ENCODE measurements at regions not wholly inside any gene's neighbourhood (a gene's known extent, or its start where the extent isn't known, plus 50 kb on each side); places are given as distances from the start of the nearest gene placed in this dataset.
"Not testable (repeated sequence)": the region's sequence is repeated elsewhere in the genome, so short reads cannot be mapped to it uniquely, and the experiment has no call there.

- no peak for DNase-seq (ENCODE audit: low read depth)
Measured at GRCh38 chr7:119578116-119578515, 694.9 kb upstream of the KCND2 start.

GRCh38 chr7:119594956-119595355 is 678.0 kb upstream of the KCND2 start:
- DNase-seq (ENCODE audit: low read depth), result no peak

GRCh38 chr7:119596651-119597050 is 676.3 kb upstream of the KCND2 start:
- DNase-seq (ENCODE audit: low read depth), result no peak

- no peak for DNase-seq (ENCODE audit: low read depth)
Measured at GRCh38 chr7:119606297-119606696, 666.7 kb upstream of the KCND2 start.

GRCh38 chr7:119620769-119621168 is 652.2 kb upstream of the KCND2 start:
- DNase-seq (ENCODE audit: low read depth), result no peak

GRCh38 chr7:119623427-119623826 is 649.5 kb upstream of the KCND2 start:
- DNase-seq (ENCODE audit: low read depth), result no peak

GRCh38 chr7:119630406-119630969 is 642.5 kb upstream of the KCND2 start:
- no peak for DNase-seq (ENCODE audit: low read depth)

GRCh38 chr7:119633812-119634211 is 639.2 kb upstream of the KCND2 start:
- DNase-seq (ENCODE audit: low read depth), result not testable (repeated sequence)

GRCh38 chr7:119640326-119640725 is 632.6 kb upstream of the KCND2 start:
- no peak for DNase-seq (ENCODE audit: low read depth)

- DNase-seq (ENCODE audit: low read depth), result no peak
Measured at GRCh38 chr7:119640861-119641260, 632.1 kb upstream of the KCND2 start.

GRCh38 chr7:119643558-119643957 is 629.4 kb upstream of the KCND2 start:
- DNase-seq (ENCODE audit: low read depth), result no peak

GRCh38 chr7:119647286-119647685 is 625.7 kb upstream of the KCND2 start:
- DNase-seq (ENCODE audit: low read depth), result no peak

GRCh38 chr7:119648752-119649151 is 624.2 kb upstream of the KCND2 start:
- DNase-seq (ENCODE audit: low read depth), result not testable (repeated sequence)

GRCh38 chr7:119660080-119660479 is 612.9 kb upstream of the KCND2 start:
- no peak for DNase-seq (ENCODE audit: low read depth)

- peak; percentile 33 for DNase-seq (ENCODE audit: low read depth)
Measured at GRCh38 chr7:119664601-119665000, 608.4 kb upstream of the KCND2 start.

GRCh38 chr7:119665796-119666195 is 607.2 kb upstream of the KCND2 start:
- DNase-seq (ENCODE audit: low read depth), result peak; percentile 3

- DNase-seq (ENCODE audit: low read depth), result no peak
Measured at GRCh38 chr7:119681336-119681735, 591.6 kb upstream of the KCND2 start.

- DNase-seq (ENCODE audit: low read depth), result no peak
Measured at GRCh38 chr7:119684763-119685162, 588.2 kb upstream of the KCND2 start.

- no peak for DNase-seq (ENCODE audit: low read depth)
Measured at GRCh38 chr7:119685906-119686305, 587.1 kb upstream of the KCND2 start.

GRCh38 chr7:119688831-119689230 is 584.1 kb upstream of the KCND2 start:
- DNase-seq (ENCODE audit: low read depth), result no peak

- no peak for DNase-seq (ENCODE audit: low read depth)
Measured at GRCh38 chr7:119692541-119692940, 580.4 kb upstream of the KCND2 start.

GRCh38 chr7:119694506-119694905 is 578.5 kb upstream of the KCND2 start:
- DNase-seq (ENCODE audit: low read depth), result no peak

- DNase-seq (ENCODE audit: low read depth), result no peak
Measured at GRCh38 chr7:119696336-119696735, 576.6 kb upstream of the KCND2 start.

GRCh38 chr7:119703895-119704294 is 569.1 kb upstream of the KCND2 start:
- DNase-seq (ENCODE audit: low read depth), result no peak

- no peak for DNase-seq (ENCODE audit: low read depth)
Measured at GRCh38 chr7:119706608-119707007, 566.4 kb upstream of the KCND2 start.

Data from fibroblast of the conjunctiva (primary cell).